ENCODE measurements at regions not wholly inside any gene's neighbourhood (a gene's known extent, or its start where the extent isn't known, plus 50 kb on each side); places are given as distances from the start of the nearest gene placed in this dataset.
"Not testable (repeated sequence)": the region's sequence is repeated elsewhere in the genome, so short reads cannot be mapped to it uniquely, and the experiment has no call there.

DNA sequence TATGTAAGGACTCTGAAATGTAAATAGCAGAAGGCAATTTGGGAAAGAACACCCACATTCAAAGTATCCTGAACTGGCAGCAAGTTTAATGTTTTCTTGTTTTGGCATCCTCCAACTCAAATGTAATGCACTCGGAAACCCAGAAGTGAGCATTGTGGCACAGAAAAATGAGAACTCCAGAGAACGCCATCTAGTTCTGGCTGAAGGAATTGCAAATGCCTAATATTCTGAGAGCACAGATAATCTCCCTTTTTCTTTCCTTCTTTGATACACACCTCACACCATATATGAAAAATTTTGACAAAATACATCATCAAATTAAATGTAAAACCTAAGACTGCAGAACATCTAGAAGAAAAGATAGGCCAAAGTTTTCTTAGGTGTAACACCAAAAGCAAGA lies 52.1 kb downstream of the PWWP3B start:
- H3K27ac Mint-ChIP-seq, result no peak overlapping the region
- H3K4me1 Mint-ChIP-seq, result no peaks in the 10 kb centered on the region
- no peak for ATAC-seq
- H3K9me3 Mint-ChIP-seq, result peaks cover 3% of the 10 kb centered on the region
- no peak for DNase-seq (ENCODE audit: low spot score in 2 of 2)
- H3K36me3 Mint-ChIP-seq, result no peaks in the 10 kb centered on the region
- H3K4me3 Mint-ChIP-seq, result no peak overlapping the region

DNA sequence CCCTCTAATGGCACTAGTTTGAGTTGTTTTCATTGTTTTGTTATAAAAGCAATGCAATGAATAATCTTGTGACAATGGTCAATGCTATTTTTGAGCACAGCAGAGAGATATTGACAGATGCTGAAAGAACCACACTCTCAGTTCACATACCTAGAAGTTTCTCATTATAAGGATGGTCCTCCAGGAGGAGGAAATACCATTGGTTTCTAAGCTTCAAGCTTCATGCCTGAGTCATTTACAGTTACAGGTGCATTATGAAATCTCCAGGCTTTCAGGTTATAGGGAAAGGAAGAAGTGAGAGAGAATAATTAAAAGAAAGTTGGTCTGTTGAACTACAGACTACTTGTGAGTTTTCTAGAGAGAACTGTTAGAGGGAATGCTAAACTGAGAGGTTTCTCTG lies 75.3 kb downstream of the PWWP3B start:
- no peaks in the 10 kb centered on the region for H3K9me3 Mint-ChIP-seq

DNA sequence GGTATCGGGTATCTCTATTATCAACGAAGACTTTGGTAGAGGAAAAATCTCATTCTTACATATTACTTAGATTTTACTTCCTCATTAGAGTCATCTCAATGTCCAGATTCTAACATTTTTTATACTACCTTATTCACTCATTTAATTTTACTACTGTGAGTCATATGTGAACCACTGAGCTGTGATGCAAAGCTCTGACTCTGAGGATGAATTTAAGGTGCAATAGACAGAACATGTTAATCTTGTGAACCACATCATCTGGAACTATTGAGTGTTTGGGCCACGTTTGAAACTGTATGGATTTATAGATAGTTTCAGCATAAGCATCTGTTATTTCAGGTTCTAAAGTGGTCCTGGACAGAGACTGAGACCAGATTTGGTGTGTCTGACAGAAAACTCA lies 78.4 kb downstream of the PWWP3B start:
- Mint-ChIP-seq H3K27ac (no peak overlapping the region), H3K4me3 (no peak overlapping the region), H3K9me3 (no peaks in the 10 kb centered on the region), H3K36me3 (no peaks in the 10 kb centered on the region), H3K4me1 (no peaks in the 10 kb centered on the region)
- no peak for ATAC-seq
- no peak for DNase-seq (ENCODE audit: low spot score in 2 of 2)

More for the DNA sequence above, 75.3 kb downstream of the PWWP3B start:
- H3K36me3 Mint-ChIP-seq, result no peaks in the 10 kb centered on the region
- ATAC-seq, result no peak
- no peak overlapping the region for H3K4me3 Mint-ChIP-seq
- no peaks in the 10 kb centered on the region for H3K4me1 Mint-ChIP-seq
- H3K27ac Mint-ChIP-seq, result no peak overlapping the region
- DNase-seq (ENCODE audit: low spot score in 2 of 2), result no peak

DNA sequence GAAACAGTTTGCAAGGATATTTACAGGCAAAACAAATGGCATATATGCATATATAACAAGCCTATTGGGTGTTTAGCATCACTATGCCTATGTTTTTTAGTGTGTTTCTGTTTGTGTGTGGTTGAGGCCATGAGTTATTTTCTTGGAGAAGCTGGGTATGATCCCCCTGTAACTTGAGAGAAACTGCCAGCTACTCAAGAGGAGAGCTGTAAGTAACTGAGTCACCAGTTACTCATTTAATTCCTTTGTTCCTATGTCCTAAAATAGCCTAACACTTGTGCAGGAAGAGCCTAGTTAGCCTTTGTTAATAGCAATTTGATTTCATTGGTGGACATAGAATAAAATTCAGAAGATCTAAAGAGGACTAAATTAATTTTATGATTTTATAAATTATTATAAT lies 79.1 kb downstream of the PWWP3B start:
- Mint-ChIP-seq H3K4me3 (no peak overlapping the region), H3K9me3 (peaks cover 4% of the 10 kb centered on the region), H3K36me3 (no peaks in the 10 kb centered on the region), H3K4me1 (no peaks in the 10 kb centered on the region), H3K27ac (no peak overlapping the region)
- DNase-seq (ENCODE audit: low spot score in 2 of 2) (no peak), ATAC-seq (no peak)

DNA sequence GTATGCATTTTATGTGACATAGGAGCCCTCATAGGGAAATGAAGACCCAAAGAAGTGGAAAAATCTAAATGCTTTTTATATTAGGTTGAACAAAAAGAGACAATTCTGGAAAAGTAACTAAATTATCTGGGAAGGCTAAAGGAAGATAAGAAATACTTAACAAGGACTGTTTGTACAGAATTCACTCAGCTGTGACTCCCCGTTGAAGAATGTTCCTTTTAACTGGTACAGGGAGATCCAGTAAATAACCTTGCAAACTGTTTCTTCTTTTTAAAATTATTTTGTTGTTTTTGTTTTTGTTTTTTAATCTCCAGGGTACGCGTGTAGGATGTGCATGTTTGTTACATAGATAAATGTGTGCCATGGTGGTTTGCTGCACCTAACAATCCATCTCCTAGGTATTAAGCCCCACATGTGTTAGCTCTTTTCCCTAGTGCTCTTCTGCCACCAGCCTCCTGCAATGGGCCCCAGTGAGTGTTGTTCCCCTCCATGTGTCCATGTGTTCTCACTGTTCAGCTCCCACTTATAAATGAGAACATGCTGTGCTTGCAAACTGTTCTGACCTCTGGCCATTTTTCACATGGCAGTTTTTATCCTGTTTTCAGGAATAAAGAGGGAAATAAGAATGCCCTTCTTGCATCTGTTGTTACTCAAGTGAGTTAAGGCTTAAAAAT lies 81.7 kb downstream of the PWWP3B start:
- H3K36me3 Mint-ChIP-seq, result no peaks in the 10 kb centered on the region
- H3K9me3 Mint-ChIP-seq, result peaks cover 5% of the 10 kb centered on the region
- ATAC-seq (no peak), DNase-seq (ENCODE audit: low spot score in 2 of 2) (no peak)
- no peak overlapping the region for H3K27ac Mint-ChIP-seq
- no peaks in the 10 kb centered on the region for H3K4me1 Mint-ChIP-seq
- no peak overlapping the region for H3K4me3 Mint-ChIP-seq

DNA sequence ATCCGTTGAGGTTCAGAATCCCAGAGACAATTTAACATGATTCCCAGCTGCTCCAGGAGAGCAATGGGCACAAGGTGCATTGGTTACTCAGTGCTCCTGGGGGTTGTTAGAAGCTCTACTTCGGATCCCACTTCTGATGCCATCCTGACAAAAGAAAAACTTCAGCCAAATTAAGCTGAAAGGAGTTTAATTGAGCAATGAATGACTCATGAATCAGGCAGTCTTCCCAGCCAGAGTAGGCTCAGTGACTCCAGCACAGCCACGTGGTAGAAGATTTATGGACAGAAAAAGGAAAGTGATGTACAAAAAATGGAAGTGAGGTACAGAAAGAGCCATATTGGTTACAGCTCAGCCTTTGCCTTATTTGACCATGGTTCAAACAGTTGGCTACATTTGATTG lies 95.7 kb downstream of the PWWP3B start:
- ATAC-seq (no peak), DNase-seq (ENCODE audit: low spot score in 2 of 2) (no peak)
- peaks cover 4% of the 10 kb centered on the region for H3K9me3 Mint-ChIP-seq

DNA sequence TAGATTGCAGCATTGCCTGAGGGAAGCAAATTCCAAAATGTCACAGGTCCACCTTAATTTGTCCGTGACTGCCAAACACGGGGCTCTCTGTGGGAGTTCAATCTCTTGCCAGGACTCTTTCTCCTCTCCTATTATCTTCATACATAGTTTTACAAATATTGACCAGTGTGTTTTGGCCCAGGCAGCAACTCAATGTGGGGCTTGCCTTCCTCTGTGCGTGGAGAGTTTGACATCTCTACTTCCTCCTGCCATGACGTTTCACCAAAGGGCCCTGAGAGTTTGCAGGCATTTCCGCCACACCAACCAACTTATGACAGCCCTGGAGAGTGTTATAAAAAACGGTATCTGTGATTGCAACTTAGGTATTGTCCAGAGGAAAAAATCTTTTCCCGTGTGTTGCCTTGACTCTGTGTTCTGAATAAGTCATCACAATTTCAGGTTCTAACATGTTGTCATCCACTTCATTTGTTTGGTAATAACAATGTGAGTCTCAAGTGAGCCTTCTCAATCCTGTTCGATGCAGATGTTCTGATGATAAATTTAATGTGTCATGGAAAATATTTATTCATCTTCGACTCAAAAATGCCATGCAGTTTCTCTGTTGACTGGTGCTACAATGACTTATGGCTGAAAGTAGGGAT lies 106.0 kb downstream of the PWWP3B start:
- not testable (repeated sequence) for DNase-seq (ENCODE audit: low spot score in 2 of 2); H3K27ac Mint-ChIP-seq; H3K36me3 Mint-ChIP-seq; ATAC-seq; H3K4me3 Mint-ChIP-seq; H3K4me1 Mint-ChIP-seq; H3K9me3 Mint-ChIP-seq

More for the DNA sequence above, 95.7 kb downstream of the PWWP3B start:
- Mint-ChIP-seq H3K4me1 (no peaks in the 10 kb centered on the region), H3K27ac (no peak overlapping the region), H3K36me3 (no peaks in the 10 kb centered on the region), H3K4me3 (no peak overlapping the region)

DNA sequence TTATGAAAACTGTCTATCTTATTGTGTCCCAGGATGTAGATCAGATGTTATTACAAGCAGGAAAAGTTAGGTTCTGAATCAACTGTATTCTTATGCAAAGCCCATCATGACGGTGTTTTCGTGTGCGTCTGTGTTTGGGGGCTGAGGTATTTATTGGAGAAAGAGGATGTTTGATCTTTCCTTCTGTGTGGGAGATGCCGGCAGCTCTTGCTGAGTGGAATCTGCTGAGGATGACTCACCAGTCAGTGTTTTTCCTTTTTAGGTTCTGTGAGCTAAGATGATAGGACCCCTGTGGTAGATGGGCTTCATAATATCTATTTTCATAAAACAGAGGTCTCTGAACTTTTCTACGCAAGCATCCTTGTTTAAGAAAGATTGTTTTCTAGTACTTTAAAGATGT lies 107.1 kb downstream of the PWWP3B start:
- not testable (repeated sequence) for H3K9me3 Mint-ChIP-seq; DNase-seq (ENCODE audit: low spot score in 2 of 2); H3K4me1 Mint-ChIP-seq; H3K36me3 Mint-ChIP-seq; H3K27ac Mint-ChIP-seq; H3K4me3 Mint-ChIP-seq; ATAC-seq

DNA sequence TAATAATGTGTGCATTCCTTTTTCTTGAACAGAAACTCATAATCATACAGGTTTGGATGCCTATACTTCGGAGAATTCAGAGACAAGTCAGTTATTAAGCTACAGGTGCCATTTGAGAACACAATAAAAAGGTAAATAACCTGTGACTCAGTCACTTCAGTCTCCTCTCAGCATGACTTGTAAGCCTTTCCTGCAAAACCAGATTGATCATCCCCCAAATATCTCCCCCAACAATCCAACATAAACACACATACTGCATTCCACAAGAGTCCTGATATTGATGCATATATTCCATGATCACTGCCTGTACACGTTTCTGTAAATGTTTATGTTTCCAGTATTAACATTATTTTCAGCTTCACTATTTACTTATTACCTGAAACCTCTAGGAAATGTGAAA lies 110.8 kb downstream of the PWWP3B start:
- DNase-seq (ENCODE audit: low spot score in 2 of 2) (no peak), ATAC-seq (no peak)
- Mint-ChIP-seq H3K9me3 (no peaks in the 10 kb centered on the region), H3K27ac (no peak overlapping the region), H3K36me3 (no peaks in the 10 kb centered on the region), H3K4me1 (no peaks in the 10 kb centered on the region), H3K4me3 (no peak overlapping the region)

DNA sequence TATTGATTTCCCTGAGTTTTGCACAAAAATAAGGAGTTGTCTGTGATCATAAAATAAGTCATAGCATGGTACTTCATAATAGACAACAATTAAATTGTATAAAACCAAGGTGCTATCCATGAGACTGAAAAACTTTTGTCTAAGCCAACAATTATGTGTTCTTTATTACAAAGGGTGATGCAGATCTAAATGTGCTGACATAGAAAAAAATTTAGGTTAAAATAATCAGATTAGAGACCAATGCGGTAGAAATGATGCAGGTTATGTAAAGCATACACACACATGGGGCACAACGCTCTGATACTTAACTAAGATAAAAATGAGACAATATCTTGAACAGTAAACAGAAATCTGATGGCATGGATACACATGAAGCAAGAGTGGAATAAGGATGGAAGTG lies 113.3 kb downstream of the PWWP3B start:
- no peaks in the 10 kb centered on the region for H3K36me3 Mint-ChIP-seq
- DNase-seq (ENCODE audit: low spot score in 2 of 2) (no peak), ATAC-seq (no peak)
- no peaks in the 10 kb centered on the region for H3K9me3 Mint-ChIP-seq
- H3K4me1 Mint-ChIP-seq, result no peaks in the 10 kb centered on the region
- no peak overlapping the region for H3K4me3 Mint-ChIP-seq
- no peak overlapping the region for H3K27ac Mint-ChIP-seq

DNA sequence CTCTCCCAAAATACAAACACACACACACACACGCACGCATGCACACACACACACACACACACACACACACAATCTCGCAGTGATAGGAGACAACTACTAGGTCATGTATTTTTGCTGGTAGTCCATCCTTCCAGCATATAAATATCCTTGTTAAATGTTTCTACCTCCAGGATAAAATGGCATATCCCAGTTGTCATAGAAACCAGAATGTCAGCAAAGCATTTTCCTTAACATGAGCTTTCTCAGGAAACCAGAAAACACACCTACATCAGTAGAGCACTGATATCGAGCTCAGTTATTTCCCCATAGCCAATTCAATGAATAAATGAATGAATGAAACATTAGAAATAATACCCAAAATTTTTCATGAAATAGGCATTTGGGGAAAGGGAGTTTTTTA lies 115.7 kb downstream of the PWWP3B start:
- H3K9me3 Mint-ChIP-seq, result no peaks in the 10 kb centered on the region
- no peaks in the 10 kb centered on the region for H3K4me1 Mint-ChIP-seq
- H3K36me3 Mint-ChIP-seq, result no peaks in the 10 kb centered on the region
- ATAC-seq (no peak), DNase-seq (ENCODE audit: low spot score in 2 of 2) (no peak)
- H3K27ac Mint-ChIP-seq, result no peak overlapping the region
- no peak overlapping the region for H3K4me3 Mint-ChIP-seq

DNA sequence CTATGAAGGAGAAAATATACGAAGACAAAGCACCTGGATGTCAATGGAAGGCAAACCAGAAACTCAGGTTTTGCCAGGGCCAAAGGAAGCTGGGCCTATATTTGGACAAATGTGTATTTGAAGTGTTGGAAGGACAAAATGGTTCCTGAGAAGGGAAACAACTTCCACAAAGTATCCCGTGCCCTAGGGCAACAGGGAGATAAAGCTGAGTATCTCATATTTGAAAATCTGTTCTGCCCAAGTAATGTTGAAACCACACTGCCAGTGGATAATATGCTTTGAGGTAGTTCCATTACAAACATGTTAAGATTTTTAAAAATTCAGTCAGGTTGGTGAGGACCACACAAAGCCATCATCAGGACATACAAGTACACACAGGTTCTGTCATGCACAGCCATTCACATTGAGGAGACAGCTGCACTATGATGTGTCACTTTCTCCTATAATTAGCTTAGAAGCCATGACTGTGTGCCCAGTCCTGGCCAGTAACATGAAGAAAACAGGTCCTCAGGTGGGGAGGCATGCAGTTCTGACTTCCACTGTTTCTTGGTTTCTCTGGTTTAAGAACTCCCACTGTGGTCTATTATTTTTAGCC lies 116.4 kb downstream of the PWWP3B start:
- no peaks in the 10 kb centered on the region for H3K4me1 Mint-ChIP-seq
- no peak overlapping the region for H3K27ac Mint-ChIP-seq
- H3K9me3 Mint-ChIP-seq, result no peaks in the 10 kb centered on the region
- no peak overlapping the region for H3K4me3 Mint-ChIP-seq
- H3K36me3 Mint-ChIP-seq, result no peaks in the 10 kb centered on the region
- DNase-seq (ENCODE audit: low spot score in 2 of 2), result no peak
- ATAC-seq, result no peak

DNA sequence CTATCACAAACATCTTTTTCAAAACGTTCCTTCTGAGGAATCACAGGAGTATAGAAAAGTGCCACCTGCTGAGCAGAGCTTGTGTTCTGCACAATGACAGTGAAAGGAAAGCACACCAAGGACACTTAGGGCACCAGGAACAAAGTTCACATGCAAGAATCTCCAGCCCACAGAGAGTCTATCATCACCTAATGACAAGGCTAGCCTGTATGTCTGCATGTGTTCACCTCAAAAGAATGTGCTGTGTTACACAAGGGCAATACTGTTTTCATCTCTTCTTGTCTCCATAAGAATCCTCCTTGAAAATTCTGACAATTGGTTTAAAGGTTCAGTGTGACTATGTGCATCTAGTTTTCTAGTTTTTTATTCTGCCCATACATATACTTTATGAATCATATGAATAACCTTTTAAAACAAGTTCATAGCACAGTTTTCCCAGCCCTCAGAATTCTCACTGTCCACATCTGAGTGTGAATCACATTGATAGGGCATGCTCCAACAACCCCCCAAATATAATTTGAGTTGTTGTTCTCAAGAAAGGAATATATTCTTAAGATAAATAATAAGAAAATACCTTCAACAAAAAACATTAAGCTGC lies 118.0 kb downstream of the PWWP3B start:
- Mint-ChIP-seq H3K4me3 (no peak overlapping the region), H3K27ac (no peak overlapping the region), H3K9me3 (no peaks in the 10 kb centered on the region), H3K4me1 (no peaks in the 10 kb centered on the region), H3K36me3 (no peaks in the 10 kb centered on the region)
- ATAC-seq, result no peak
- no peak for DNase-seq (ENCODE audit: low spot score in 2 of 2)

DNA sequence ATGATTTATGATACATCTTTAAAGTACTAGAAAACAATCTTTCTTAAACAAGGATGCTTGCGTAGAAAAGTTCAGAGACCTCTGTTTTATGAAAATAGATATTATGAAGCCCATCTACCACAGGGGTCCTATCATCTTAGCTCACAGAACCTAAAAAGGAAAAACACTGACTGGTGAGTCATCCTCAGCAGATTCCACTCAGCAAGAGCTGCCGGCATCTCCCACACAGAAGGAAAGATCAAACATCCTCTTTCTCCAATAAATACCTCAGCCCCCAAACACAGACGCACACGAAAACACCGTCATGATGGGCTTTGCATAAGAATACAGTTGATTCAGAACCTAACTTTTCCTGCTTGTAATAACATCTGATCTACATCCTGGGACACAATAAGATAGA lies 122.7 kb downstream of the PWWP3B start:
- not testable (repeated sequence) for ATAC-seq; H3K27ac Mint-ChIP-seq; DNase-seq (ENCODE audit: low spot score in 2 of 2); H3K36me3 Mint-ChIP-seq; H3K4me3 Mint-ChIP-seq; H3K9me3 Mint-ChIP-seq; H3K4me1 Mint-ChIP-seq

DNA sequence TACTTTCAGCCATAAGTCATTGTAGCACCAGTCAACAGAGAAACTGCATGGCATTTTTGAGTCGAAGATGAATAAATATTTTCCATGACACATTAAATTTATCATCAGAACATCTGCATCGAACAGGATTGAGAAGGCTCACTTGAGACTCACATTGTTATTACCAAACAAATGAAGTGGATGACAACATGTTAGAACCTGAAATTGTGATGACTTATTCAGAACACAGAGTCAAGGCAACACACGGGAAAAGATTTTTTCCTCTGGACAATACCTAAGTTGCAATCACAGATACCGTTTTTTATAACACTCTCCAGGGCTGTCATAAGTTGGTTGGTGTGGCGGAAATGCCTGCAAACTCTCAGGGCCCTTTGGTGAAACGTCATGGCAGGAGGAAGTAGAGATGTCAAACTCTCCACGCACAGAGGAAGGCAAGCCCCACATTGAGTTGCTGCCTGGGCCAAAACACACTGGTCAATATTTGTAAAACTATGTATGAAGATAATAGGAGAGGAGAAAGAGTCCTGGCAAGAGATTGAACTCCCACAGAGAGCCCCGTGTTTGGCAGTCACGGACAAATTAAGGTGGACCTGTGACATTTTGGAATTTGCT lies 123.8 kb downstream of the PWWP3B start:
- DNase-seq (ENCODE audit: low spot score in 2 of 2); H3K9me3 Mint-ChIP-seq; H3K4me1 Mint-ChIP-seq; ATAC-seq; H3K27ac Mint-ChIP-seq; H3K4me3 Mint-ChIP-seq; H3K36me3 Mint-ChIP-seq: not testable (repeated sequence)
